ENCODE measurements at regions not wholly inside any gene's neighbourhood (a gene's known extent, or its start where the extent isn't known, plus 50 kb on each side); places are given as distances from the start of the nearest gene placed in this dataset.

- no peak for DNase-seq
Measured at GRCh38 chr5:29379619-29380018, 1813.9 kb upstream of the CDH6 start.

DNA sequence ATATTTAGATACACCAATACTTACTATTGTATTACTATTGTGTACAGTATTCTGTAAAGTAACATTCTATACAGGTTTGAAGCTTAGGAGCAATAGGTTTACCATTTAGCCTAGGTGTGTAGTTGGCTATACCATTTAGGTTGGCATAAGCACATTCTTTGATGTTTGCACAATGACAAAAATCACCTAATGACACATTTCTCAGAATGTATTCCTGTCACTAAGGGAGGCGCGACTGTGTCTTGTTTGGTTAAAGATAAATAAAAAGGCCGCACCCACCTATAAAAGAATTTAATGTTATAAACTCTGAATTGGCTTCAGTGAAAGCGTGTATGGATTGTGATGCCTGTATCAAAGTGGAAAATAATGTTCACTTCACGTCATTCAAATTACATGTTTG is 1815.4 kb upstream of the CDH6 start:
- DNase-seq: no peak

GRCh38 chr5:29370248-29370647 is 1823.2 kb upstream of the CDH6 start:
- DNase-seq: no peak

GRCh38 chr5:29367176-29367833 is 1826.2 kb upstream of the CDH6 start:
- DNase-seq: no peak

DNA sequence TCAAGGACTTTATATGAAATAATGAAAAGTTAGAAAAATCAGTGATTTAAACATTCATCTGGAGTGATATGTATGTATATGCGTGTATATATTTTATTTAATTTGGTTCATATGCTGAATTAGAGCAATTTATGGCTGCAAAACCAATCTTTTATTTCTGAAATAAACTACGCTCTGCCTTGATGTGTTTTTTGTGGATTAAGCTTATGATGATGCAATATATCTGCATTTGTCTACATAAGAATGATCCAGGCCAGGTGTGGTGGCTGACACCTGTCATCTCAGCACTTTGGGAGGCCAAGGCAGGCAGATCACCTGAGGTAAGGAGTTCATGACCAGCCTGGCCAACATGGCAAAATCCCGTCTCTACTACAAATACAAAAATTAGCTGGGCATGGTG is 1842.3 kb upstream of the CDH6 start:
- no peak for DNase-seq

DNA sequence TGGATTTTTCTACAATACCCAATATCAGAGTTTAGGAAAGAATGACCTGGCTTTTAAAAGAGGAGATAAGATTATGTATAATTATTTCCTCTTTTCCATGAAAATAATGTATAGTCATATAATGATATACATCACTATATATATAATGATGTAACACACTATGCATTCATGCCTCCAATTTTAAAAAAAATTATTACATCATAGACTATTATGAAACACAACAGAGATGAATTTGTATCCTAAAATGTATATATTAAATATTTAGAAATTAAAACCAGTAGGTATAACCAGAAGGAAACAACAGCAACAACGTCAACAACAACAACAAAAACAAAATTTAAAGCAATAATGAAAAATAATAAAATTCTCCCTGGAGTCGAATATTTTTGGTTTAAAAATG is 1856.5 kb upstream of the CDH6 start:
- no peak for DNase-seq

GRCh38 chr5:29321591-29321990 is 1871.9 kb upstream of the CDH6 start:
- DNase-seq: no peak

DNA sequence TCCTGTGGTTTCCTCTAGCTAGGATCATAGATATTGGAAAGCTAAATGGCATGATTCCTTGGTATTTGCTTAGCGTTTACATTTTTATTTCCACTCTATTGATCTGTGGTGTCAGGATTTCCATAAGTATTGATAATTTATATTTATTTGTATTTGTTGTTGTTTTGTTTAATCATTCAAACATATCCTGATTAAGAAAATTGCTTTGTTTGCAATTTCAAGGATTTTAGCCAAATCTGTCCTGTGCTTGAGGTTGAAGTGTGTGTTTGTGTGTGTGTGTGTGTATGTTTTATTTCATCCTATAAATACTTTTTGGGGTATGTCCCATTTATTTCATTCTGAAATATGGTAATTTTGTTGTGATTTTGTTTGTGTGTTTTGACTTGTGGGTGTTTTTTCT is 1884.1 kb upstream of the CDH6 start:
- no peak for DNase-seq

DNA sequence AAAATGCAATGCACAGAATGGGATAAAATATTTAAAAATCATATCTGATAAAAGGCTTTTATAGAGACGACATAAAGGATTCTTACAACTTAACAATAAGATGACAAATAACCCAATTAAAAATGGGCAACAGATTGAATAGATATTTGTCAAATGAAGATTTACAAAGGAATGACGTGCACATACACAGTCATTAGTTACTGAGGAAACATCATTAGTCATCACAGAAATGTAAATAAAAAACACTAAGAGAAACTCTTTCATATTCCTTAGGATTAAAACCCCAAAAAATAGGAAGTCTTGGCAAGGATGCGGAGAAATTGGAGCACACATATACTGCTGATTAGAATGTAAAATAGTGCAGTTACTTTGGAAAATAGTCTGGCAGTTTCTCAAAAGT is 1886.0 kb upstream of the CDH6 start:
- DNase-seq: no peak

- no peak for DNase-seq
Measured at GRCh38 chr5:29304545-29304944, 1888.9 kb upstream of the CDH6 start.

GRCh38 chr5:29296548-29296947 is 1896.9 kb upstream of the CDH6 start:
- no peak for DNase-seq

GRCh38 chr5:29277642-29278041 is 1915.8 kb upstream of the CDH6 start:
- DNase-seq: no peak

DNA sequence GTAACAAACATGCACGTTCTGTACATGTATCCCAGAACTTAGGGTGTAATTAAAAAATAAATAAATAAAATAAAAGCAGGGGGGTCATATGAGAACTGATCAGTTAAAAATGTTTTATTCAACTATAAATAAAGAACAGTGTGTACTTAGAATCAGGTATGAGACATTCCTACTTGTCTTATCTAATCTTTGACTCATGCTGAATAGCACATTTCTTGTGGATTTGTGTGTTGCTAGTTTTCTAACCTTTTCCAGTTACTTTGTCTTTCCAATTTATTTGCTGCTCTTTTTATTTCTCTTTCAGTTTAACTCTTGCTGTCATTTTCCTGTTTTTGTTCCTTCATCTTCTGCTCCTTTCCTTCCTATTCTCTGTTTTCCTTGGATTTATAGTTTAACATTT is 1917.1 kb upstream of the CDH6 start:
- no peak for DNase-seq

GRCh38 chr5:29263915-29264351 is 1929.6 kb upstream of the CDH6 start:
- DNase-seq: no peak

DNA sequence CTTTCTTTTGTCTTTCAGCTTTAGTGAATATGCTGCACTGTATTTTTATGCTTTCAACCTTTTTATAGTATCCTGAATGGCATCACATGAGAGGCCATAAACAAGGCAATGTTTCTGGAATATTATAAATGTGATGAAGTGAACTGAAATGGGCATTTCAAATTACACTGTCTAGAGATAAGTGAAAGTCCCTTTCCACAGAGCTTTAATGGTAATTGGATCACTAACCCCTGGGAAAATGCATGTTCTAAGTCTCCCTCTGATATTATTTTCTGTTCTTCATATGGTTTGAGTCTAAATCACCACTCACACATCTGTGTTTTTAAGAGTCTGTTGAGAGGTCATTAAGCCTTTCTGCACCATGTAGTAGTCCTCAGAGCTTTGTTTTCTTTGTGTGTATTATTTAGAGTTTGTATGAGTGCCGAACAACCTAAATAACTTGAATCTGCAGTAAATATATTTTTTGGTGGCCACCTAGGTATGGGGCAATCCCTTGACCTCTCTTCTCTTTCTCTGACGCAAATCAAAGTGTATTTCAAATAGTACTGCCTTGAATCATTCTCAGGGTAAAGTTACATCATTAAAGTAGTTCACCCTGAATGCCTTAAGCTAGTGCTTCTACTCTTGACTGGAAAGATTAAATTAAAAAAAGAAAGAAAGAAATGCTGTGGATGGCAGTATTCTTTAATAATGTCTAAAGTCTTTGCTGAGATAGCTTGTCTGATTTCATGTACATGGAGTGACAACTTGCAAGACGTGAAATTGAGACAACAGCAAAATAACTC is 1931.0 kb upstream of the CDH6 start:
- no peak for DNase-seq

GRCh38 chr5:29261213-29261612 is 1932.3 kb upstream of the CDH6 start:
- DNase-seq: no peak

DNA sequence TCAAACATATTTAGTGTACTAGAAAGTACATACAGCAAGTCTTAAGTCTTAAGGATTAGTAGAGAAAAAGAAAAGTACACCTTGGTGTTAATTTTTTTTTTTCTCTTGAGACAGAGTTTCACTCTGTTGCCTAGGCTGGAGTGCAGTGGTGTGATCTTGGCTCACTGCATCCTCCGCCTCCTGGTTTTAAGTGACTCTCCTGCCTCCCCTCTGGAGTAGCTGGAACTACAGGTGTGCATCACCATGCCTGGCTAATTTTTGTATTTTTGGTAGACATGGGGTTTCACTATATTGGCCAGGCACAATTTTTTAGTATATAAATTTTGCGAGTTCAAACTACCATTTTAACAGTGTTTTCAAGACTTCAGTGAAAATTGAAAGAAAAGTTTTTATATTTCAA is 1941.1 kb upstream of the CDH6 start:
- no peak for DNase-seq

- DNase-seq: no peak
Measured at GRCh38 chr5:29247346-29248028, 1946.0 kb upstream of the CDH6 start.

DNA sequence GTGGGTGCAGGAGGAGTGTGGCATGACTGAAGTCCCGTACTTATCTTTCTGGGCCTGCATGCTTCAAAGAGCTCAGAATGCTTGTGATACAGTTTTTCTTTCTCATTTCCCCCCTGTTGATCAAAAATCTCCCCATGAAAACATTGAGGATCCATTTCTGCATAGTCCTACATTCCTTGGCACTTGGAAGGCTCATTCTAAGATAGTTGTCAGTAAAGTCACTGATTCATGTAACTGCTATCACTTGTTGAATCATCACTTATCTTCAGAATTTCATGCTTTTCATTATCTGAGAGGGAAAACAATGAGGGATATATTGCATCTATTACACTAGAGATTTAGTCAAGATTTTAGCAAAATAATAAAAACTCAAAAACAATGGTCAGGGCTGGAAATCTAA is 1953.1 kb upstream of the CDH6 start:
- no peak for DNase-seq

- DNase-seq: no peak
Measured at GRCh38 chr5:29239606-29240005, 1953.9 kb upstream of the CDH6 start.

DNA sequence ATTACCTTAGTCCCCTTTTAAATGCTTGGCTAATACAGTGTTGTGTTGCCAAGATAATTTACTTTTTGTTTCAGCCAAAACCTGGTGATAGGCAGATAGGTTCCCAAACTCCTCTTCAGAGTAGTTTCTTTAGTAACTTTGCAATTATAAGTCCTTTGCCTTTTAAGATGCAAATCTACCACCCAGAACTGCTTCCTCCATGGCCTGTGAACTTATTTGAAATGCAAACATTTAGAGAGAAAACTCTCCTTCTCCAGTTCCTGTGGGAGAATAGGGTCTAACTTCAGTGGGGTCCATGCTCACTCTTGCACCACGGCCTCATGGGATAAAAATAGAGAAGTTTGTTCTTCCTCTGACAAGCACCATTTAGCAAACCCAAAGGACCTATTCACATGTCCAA is 1955.4 kb upstream of the CDH6 start:
- no peak for DNase-seq

- no peak for DNase-seq
Measured at GRCh38 chr5:29231154-29231553, 1962.3 kb upstream of the CDH6 start.

- no peak for DNase-seq
Measured at GRCh38 chr5:29230591-29230990, 1962.9 kb upstream of the CDH6 start.

DNA sequence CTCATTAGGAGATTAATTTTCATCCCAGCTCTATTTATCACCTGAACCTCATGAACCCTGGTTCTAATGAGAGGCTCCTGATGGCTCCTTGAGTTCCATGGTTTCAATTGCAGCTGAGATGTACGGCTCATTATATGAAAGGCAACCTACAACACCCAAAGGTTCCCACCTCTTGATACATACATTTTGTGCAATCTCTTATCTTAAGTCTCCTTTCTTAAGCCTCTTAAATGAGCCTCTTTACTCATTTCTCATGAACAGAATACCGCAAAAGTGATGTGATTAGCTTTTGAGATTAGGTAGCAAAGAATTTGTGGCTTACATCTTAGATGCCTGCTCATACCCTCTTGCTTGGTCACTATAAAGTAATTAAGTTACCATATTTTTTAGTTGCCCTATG is 1964.0 kb upstream of the CDH6 start:
- DNase-seq: no peak
